Midbrain (tissue), 1 donor: ENCODE measurements at regions not wholly inside any gene's neighbourhood (a gene's known extent, or its start where the extent isn't known, plus 50 kb on each side); places are given as distances from the start of the nearest gene placed in this dataset.
"Not testable (repeated sequence)": the region's sequence is repeated elsewhere in the genome, so short reads cannot be mapped to it uniquely, and the experiment has no call there.

Source experiments
- DNase-seq: peaks from one replicate; lab custom pipeline; 2025; lab: John Stamatoyannopoulos, UW

DNA sequence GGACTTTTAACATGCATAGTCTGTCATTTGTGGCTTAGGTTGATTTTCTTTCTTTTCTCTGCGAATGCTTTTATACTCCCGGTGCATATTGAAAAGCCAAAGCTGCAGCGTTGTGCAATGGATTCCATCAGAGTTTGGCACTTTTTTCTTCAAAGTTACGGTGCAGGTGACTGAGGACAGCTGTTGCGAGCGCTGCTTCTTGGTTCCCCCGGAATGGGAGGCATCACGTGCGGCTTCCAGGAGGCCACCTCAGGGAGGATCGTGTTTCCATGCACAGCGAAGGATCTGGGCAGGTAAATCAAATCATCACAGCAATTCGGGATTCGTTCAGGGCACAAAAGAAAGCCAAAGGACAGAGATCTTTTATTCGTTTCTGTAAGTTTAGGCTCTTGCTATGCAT, 109.6 kb upstream of the ALKAL2 start:
- no peak for DNase-seq

DNA sequence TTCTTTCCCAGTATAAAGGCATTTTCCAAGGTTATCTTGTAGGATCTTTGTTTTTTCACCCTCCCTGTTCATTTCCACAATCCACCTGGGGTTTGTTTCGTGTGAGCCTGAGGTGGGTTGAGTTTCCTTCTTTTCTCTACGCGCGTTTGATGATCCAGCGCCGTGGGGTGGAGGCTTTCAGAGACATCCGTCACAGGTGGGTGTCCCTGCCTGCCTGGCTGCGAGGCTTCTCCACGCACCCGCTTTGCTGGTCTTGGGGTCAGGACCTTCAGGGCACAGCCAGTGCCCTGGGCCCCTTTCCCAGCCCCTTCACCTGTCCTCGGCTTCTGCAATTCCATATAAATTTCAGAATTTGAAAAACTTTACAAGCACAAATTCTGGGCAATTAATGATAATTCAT, 109.0 kb upstream of the ALKAL2 start:
- no peak for DNase-seq

DNA sequence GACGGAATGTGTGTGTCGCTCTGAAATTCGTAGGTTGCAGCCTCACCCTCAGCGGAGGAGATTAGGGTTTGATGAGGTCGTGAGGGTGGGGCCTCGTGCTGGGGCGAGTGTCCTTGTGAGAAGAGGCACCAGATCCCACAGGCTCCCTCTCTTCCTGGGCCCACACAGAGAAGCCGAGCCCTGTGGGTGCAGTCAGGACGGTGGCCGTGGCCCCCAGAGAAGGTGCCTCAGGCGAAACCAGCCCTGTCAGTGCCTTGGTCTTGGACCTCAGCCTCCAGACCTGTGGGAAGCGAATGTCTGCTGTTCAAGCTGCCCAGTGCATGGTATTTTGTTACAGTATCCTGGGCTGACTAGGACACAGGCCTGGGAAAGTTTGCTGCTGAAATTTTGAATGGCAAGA, 108.0 kb upstream of the ALKAL2 start:
- DNase-seq = no peak

DNA sequence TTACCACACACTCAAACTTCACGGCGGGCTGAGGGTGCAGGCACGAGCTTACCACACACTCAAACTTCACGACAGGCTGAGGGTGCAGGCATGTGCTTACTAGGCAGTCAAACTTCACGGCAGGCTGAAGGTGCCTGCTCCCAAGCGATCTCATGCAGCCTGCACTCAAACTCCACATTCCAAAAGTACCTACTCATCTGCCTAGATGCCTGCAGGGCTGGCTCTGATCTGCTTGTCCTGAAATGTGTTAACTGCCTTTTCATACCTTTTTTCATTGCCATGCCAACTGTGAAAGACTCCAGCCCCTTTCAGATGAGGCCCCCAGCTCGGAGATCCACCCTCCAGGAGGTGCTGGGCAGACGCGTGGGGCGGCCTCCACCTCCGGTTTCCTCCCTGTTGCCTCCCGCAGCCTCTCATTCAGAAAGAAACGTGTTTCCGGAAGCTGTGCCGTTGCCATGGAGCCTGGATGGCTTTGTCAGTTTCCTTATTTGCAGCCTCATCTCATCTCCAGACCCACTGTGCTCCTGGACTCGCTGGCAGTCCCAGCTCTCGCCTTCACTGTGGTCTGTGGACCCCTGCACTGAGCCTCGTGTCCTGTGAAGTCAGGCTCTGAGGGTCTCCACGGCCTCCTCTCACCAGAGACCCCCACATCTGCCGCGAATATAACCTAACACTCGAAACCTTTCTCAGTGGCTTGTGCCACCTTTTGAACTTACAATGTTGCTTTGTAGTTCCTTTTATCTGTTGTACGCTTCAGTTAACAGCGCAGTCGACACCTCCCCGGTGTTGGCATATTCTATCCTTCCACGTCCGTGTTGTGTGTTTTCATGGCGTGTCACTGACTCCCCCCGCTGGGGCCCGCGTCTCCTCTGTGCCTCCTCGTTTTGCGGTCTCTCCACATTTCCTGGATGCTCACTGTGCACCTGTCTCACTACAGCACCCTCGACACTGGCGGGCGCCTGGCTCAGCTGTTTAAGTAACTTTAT, 106.1 kb upstream of the ALKAL2 start:
- peak; percentile 11 for DNase-seq

DNA sequence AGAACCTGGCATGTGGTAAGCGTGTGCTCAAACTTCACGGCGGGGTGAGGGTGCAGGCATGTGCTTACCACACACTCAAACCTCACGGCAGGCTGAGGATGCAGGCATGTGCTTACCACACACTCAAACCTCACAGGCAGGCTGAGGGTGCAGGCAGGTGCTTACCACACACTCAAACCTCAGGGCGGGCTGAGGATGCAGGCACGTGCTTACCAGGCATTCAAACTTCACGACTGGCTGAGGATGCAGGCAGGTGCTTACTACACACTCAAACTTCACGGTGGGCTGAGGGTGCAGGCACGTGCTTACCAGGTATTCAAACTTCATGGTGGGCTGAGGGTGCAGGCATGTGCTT, 105.0 kb upstream of the ALKAL2 start:
- DNase-seq = no peak

DNA sequence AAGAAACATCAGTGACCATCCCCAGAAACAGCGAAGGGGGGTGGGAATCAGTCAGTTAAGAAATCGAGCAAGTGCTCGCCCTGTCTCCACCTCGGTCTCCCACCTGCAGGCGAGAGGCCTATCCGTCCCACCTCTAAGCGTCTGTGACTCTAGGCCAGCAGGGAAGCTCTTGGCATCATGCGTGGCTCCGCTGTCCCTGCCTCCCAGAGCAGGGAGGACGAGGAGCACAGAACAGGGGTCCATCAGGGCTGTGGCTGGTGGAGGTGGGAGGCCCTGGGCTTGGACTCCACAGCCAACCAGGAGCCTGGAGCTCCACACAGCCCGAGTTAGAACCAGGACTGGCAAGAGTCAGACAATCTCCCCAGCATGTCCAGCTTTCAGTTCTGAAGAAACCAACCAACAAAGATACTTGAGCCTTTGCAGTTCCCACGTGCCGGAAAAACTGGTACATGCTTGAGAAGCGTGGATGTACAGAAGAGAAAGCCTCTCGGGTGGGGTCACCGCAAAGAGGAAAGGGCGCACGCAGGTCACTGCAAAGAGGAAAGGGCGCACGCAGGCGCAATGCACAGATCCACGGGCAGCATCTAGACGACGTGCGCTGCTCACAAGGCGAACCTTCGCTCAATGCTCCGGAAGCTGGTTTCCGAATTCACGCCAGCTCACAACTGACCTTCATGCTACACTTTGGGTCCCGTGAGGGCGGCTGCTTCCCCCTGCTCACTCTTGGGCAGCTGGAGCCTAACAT, 104.5 kb upstream of the ALKAL2 start:
- no peak for DNase-seq

DNA sequence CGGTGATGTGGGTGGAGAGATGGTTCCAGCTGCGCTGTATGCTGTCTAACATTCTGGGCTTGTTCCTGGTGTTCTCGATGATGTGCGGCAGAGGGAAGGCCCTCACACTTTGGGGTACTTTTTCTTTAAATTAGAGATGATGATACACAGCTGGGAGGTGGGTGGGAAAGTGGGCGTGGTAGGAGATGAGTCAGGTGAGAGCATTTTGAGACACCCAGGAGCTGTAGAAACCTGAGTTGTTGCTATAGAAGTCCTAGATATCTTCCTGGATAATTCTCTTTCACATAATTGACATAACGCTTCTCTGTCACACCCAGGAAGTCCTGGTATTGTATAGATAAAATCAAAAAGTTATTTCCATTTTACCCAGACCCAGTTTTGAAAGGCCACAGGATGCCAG, 103.8 kb upstream of the ALKAL2 start:
- DNase-seq = no peak

DNA sequence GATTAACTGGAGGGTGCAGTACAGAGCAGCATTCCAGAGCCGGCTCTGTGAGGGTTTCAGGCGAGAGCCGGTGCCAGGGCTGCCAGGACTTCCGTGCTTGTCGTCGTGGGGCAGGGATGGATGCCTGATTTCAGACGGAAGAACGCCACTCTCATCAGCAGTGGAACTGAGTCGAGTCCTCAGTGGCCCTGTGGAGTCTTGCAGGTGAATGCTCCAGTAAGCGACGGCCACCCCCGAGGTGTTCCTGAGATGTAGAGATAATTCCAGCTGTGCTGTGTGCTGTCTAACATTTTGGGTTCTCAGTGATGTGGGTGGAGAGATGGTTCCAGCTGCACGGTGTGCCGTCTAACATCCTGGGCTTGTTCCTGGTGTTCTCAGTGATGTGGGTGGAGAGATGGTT, 103.1 kb upstream of the ALKAL2 start:
- DNase-seq = no peak

DNA sequence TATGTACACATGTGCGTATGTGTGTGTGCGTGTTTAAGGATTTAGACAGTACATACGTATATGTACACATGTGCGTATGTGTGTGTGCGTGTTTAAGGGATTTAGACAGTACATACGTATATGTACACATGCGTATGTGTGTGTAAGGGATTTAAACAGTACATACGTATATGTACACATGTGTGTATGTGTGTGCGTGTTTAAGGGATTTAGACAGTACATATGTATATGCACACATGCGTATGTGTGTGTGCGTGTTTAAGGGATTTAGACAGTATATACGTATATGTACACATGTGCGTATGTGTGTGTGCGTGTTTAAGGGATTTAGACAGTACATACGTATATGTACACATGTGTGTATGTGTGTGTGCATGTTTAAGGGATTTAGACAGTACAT, 102.1 kb upstream of the ALKAL2 start:
- DNase-seq = not testable (repeated sequence)

DNA sequence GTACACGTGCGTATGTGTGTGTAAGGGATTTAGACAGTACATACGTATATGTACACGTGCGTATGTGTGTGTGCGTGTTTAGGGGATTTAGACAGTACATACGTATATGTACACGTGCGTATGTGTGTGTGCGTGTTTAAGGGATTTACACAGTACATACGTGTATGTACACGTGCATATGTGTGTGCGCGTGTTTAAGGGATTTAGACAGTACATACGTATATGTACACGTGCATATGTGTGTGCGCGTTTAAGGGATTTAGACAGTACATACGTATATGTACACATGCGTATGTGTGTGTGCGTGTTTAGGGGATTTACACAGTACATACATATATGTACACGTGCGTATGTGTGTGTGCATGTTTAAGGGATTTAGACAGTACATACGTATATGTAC, 100.9 kb upstream of the ALKAL2 start:
- not testable (repeated sequence) for DNase-seq

DNA sequence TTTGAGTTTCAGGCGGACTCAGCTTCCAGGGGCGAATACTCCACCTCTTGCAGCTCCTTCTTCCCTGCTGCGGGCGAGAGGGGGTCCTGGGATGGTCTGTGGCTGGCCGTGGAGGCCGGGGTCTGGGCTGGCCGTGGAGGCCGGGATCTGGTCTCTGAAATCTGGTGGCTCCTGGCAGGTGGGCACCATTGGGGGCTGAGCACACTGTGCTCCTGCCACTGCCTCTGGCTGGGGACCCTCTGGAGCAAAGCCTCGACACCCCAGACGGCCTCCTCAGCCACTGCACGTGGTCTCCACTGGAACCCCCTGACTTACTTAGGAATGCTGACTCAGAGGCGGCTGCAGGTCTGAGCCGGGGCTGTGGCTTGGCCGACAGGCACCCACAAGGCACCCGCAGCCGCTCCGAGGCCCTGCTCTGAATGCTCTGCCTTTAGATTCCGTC, 100.1 kb upstream of the ALKAL2 start:
- DNase-seq = no peak

DNA sequence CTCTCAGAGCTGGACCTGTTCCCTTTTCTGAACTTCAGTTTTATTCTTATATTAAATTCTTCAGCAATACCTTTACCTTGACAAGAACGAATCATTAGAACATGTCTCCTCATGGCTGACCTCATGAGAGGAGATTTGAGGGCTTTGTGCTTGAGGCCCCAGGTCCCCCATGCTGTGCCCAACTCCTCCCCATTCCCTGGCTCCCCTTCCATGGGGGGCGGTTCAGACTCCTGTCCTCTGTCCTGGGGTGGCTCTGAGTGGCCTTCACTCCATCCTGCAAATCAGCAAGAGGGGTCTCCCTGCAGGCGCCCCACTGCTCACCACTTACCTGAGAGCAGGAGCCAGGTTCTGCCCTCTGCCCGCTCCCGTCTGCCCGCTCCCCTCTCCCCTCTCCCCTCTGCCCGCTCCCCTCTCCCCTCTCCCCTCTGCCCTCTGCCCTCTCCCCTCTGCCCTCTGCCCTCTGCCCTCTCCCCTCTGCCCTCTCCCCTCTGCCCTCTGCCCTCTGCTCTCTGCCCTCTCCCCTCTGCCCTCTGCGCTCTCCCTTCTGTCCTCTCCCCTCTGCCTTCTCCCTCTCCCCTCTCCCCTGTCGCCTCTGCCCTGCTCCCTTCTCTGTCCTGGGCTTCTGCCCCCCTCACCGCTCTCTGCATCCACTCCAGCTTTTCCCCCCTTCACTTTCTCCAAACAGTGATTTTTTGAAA, 98.7 kb upstream of the ALKAL2 start:
- DNase-seq = no peak

DNA sequence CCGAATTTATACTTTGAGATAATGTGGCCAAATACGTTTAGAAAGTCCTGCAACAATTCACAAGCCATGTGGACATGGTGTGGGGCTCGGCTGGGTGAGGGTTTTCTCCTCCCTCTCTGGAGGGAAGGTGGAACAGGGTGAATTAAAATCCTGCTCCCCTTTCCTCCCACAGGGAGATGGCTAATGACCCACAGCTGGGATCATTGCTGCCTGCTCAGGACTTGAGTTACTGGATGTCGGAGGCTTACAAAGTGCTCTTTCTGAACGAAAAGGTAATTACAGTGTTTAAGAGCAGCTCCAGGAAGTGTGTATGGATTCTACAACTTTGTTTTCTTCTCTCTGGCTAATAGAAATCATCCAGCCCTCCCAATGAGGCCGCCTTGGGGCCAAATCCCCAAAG, 97.9 kb upstream of the ALKAL2 start:
- DNase-seq = no peak

DNA sequence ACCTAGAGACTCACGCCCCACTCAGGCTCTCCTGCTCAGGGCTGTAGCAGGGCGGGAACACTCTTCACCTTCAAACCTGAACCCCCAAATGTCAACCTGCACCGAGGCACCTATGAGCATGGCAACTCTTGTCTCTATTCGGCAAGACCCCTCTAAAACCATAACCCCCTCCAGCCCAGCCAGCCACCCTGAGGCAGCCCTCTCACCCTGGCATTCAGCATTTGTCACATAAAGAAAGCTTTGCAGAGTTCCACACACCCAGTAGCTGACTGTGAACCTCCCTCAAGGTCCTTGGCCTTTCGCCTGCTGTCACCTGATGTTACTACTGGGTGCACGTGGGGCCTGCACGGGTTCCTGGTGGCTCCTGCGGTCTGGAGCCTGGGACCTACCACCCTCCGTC, 97.2 kb upstream of the ALKAL2 start:
- no peak for DNase-seq

DNA sequence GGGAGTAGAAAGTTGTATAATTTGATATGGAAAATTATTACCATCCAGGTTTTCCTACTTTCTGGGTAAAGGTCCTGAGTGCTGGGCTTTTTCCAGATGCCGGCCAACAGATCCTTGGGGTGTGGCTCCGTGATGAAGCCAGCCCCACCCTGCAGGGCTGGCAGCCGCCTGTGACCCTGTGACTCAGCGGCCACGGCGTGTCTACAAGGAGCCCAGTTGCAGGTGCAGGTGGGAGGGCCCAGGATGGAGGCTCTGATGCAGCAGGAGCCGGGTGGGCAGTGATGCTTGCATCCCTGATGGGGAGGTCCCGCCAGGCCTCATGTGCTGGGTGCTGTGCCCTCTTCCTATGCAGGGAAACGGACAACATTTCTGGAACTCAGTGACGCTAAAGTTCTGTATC, 96.0 kb upstream of the ALKAL2 start:
- DNase-seq = no peak

DNA sequence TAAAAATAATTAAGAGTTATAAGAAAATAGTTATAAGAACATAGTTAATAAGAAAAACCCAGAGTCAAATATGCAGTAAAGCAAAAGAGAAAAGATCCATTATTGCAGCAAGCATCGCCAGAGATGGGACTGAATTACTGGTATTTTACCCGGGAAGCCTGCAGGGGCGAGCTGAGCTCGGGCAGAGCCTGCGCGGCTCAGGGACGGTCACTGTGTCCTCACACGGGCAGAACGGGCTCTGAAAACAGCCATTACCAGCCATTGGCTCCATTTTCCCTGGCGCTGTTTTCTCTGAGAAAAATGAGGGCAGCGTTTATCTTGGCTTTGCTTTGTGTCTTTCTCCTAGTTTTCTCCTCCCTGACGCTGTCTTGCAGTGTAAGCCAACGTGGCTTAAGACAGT, 95.3 kb upstream of the ALKAL2 start:
- peak; percentile 58 for DNase-seq

DNA sequence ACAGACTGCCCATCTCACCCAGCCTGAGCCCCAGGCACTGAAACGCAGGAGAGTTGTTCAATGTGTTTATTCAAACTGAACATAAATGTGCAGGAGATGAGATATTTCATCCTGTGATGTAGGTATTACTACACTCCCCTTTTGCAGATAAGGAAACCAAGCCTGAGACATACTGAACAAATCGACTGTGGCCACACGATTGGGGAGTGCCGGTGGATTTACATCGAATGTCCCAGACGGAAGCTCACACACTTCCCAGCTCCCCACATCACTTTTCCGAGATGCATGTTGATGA, 94.8 kb upstream of the ALKAL2 start:
- no peak for DNase-seq

DNA sequence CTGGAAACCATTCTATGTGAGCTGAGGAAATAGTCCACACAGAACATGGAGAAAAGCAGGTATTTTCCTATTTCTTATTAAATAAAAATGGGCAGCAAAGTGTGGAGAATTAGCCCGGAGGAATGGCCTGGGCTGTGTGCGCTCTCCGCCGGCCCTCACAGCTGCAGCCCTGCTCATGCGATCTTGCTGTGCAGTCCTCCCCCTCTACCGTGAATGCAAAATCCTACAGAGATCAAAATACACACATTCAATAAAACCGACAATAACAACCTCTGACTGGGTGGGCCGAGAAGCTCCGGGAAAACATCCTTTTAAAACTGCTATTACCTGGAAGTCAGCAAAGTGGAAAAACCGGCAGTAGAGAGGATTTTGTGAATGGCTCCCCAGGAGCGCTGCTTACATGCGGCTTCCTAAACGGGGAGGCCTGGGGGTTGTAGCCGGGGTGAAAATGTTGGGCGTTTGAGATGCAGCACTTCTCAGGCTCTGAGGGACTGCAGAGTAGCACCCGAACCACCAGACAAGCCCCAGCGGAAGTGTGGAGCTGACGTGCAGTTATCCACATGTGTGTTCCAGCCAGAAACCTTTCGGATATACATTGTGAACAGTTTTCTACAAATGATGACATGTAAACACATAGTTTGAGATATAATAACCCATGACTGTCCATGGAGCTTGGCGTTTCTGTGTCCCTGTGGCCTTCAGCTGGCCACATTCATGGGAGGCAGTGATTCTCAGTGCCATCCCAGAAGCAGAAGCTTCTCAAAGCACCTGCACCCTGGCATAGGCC, 94.2 kb upstream of the ALKAL2 start:
- DNase-seq = no peak

DNA sequence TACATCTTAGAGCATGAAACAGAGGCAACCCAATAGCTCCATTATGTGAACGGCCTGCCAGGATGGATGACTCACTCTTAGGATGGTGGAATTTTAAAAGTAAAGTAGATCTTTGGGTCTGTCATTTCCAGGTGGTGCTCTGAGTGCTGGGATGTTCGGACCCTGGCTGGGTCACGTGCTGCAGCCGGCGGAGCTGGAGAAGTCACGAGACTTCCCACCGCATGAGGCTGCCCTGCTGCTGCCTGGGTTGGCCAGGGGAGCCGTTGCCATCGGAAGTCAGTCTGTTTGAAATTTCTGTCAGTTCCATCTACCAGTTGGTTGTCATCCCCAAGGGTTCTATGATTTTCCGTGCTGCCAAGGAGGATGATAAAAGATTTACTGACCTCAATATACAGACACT, 93.3 kb upstream of the ALKAL2 start:
- no peak for DNase-seq

DNA sequence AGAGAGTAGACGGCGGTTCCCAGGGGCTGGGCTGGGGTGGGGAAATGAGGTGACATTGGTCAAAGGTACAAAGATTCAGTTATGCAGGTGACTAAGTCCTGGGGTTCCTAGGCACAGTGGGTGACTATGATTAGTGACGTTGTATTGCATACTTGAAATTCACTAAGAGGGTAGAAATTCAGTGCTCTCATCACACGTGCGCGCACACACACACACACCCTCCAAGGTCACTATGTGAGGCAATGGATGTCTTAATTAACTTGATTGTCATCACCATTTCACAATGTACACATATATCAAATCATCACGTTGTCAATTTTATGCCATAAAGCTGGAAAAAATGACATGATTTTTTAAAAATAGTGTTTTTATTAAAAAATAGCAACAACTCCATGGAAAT, 92.9 kb upstream of the ALKAL2 start:
- no peak for DNase-seq

DNA sequence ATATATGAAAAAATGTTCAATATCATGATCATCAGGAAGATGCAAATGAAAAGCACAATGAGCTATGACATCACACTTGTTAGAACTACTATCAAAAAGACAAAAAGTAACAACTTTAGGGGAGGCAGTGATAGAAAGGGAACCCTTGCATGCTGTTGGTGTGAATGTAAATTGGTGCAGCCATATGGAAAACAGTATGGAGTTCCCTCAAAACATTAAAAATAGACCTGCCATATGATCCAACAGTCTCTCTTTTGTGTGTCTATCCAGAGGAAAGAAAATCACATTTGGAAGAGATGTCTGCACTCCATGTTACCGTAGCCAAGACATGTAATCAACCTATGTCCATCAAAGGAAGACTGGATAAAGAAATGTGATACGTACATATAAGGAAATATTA, 92.3 kb upstream of the ALKAL2 start:
- DNase-seq = no peak

DNA sequence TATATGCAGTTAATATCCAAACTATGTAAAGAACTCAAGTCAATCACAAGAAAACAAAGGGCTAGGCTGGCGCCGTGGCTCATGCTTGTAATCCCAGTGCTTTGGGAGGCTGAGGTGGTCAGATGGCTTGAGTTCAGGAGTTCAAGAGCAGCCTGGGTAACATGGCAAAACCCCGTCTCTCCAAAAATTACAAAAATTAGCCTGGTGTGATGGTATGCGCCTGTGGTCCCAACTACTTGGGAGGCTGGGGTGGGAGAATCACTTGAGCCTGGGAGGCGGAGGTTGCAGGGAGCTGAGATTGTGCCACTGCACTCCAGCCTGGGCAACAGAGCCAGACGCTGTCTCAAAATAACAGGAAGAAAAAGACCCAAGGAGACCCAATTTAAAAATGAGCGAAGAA, 91.9 kb upstream of the ALKAL2 start:
- DNase-seq = no peak
